ENCODE measurements at regions not wholly inside any gene's neighbourhood (a gene's known extent, or its start where the extent isn't known, plus 50 kb on each side); places are given as distances from the start of the nearest gene placed in this dataset.
"Not testable (repeated sequence)": the region's sequence is repeated elsewhere in the genome, so short reads cannot be mapped to it uniquely, and the experiment has no call there.

GRCh38 chr10:118423800-118424442 lies 81.8 kb upstream of the FAM204A start:
- ATAC-seq (peak; percentile 99), DNase-seq (ENCODE audit: low read depth, low spot score) (peak; percentile 42)
- no TSS peak for BruUV-seq (replicated peaks)
- in situ Hi-C loops (cut with HindIII; ENCODE audit: low pct_unique_long_range_greater_than_20kb, low sequenced_read_pairs) (no loop called here), intact Hi-C loops (cut with micrococcal nuclease; ENCODE audit: unreplicated experiment) (loop anchor here (2.0 to 10.0 kb wide), 2 partner anchors 77 to 169 kb away; no protein-coding TSS in a partner anchor)
- POLR2A ChIA-PET, result no interaction called here
- no peaks in the 10 kb centered on the region for H3K36me3 ChIP-seq (ENCODE audit: control insufficient read depth, insufficient read depth, low read length)
- H3K4me3 ChIP-seq (ENCODE audit: low read depth in 2 of 2, low read length in 2 of 2), result no peak overlapping the region
- no peak overlapping the region for H3K27ac ChIP-seq (ENCODE audit: low read length)
- TF ChIP-seq CTCF (IDR thresholded peaks at IDR 0.05) (peak; percentile 94), POLR2AphosphoS5 (IDR thresholded peaks at IDR 0.05; ENCODE audit: low read depth, low read length) (no peak), TCF7L2 (IDR thresholded peaks at IDR 0.05; ENCODE audit: low read depth, low read length) (peak; percentile 100), SIN3A (IDR thresholded peaks at IDR 0.05; ENCODE audit: borderline replicate concordance, insufficient read depth, low read depth, low read length) (no peak)
- H3K27me3 ChIP-seq (ENCODE audit: control insufficient read depth, insufficient read depth, low read length), result peaks cover 19% of the 10 kb centered on the region
- no peaks in the 10 kb centered on the region for H3K9me3 ChIP-seq (ENCODE audit: control insufficient read depth, insufficient read depth, low read depth, low read length)
- CTCF ChIA-PET, result interaction anchor here (0.6 to 1.8 kb wide), 3 partner anchors 34 to 927 kb away, joined by 3 to 4 read pairs (median 3); no protein-coding TSS in a partner anchor
- peaks cover 7% of the 10 kb centered on the region; the same call in 1 of the 2 replicates for H3K4me1 ChIP-seq (ENCODE audit: control insufficient read depth, insufficient read depth, low read length)

GRCh38 chr10:118422241-118422640 lies 80.1 kb upstream of the FAM204A start:
- Histone ChIP-seq H3K4me3 (ENCODE audit: low read depth in 2 of 2, low read length in 2 of 2) (no peak overlapping the region), H3K4me1 (ENCODE audit: control insufficient read depth, insufficient read depth, low read length) (peaks cover 7% of the 10 kb centered on the region; the same call in 1 of the 2 replicates), H3K36me3 (ENCODE audit: control insufficient read depth, insufficient read depth, low read length) (no peaks in the 10 kb centered on the region), H3K27me3 (ENCODE audit: control insufficient read depth, insufficient read depth, low read length) (peaks cover 28% of the 10 kb centered on the region), H3K9me3 (ENCODE audit: control insufficient read depth, insufficient read depth, low read depth, low read length) (no peaks in the 10 kb centered on the region), H3K27ac (ENCODE audit: low read length) (no peak overlapping the region)
- no peak for TF ChIP-seq CTCF (IDR thresholded peaks at IDR 0.05)
- TF ChIP-seq POLR2AphosphoS5 (IDR thresholded peaks at IDR 0.05; ENCODE audit: low read depth, low read length), result no peak
- TF ChIP-seq TCF7L2 (IDR thresholded peaks at IDR 0.05; ENCODE audit: low read depth, low read length), result no peak
- no peak for TF ChIP-seq REST (IDR thresholded peaks at IDR 0.05; ENCODE audit: insufficient read depth in 1 of 2, low read depth in 2 of 2, low read length in 1 of 2)
- ChIA-PET POLR2A (no interaction called here), CTCF (interaction anchor here (0.5 kb wide), 1 partner anchor 158 kb away, joined by 4 read pairs; no protein-coding TSS in a partner anchor)
- in situ Hi-C loops (cut with HindIII; ENCODE audit: low pct_unique_long_range_greater_than_20kb, low sequenced_read_pairs), result no loop called here
- no peak for DNase-seq (ENCODE audit: low read depth, low spot score)
- no TSS peak for BruUV-seq (replicated peaks)
- ATAC-seq, result no peak
- intact Hi-C loops (cut with micrococcal nuclease; ENCODE audit: unreplicated experiment), result loop anchor here (10.0 kb wide), 1 partner anchor 167 kb away; no protein-coding TSS in a partner anchor

- H3K4me3 ChIP-seq (ENCODE audit: low read depth in 2 of 2, low read length in 2 of 2); H3K4me1 ChIP-seq (ENCODE audit: control insufficient read depth, insufficient read depth, low read length); DNase-seq (ENCODE audit: low read depth, low spot score); CTCF ChIA-PET; H3K9me3 ChIP-seq (ENCODE audit: control insufficient read depth, insufficient read depth, low read depth, low read length); in situ Hi-C loops (cut with HindIII; ENCODE audit: low pct_unique_long_range_greater_than_20kb, low sequenced_read_pairs); POLR2A ChIA-PET; ATAC-seq; BruUV-seq (replicated peaks); H3K36me3 ChIP-seq (ENCODE audit: control insufficient read depth, insufficient read depth, low read length); H3K27ac ChIP-seq (ENCODE audit: low read length): not testable (repeated sequence)
- peaks cover 41% of the 10 kb centered on the region for H3K27me3 ChIP-seq (ENCODE audit: control insufficient read depth, insufficient read depth, low read length)
- intact Hi-C loops (cut with micrococcal nuclease; ENCODE audit: unreplicated experiment), result loop anchor here (10.0 kb wide), 1 partner anchor 165 kb away; no protein-coding TSS in a partner anchor
These were observed 77.9 kb upstream of the FAM204A start for GRCh38 chr10:118420049-118420448.
